SH-SY5Y (cell line): ENCODE measurements at regions not wholly inside any gene's neighbourhood (a gene's known extent, or its start where the extent isn't known, plus 50 kb on each side); places are given as distances from the start of the nearest gene placed in this dataset.

Experiments
- GATA2 ChIP-seq: IDR thresholded peaks from 2 replicates; pipeline ENCODE4 v1.6.1; 2011; ENCODE audit warnings: mild to moderate bottlenecking, low read depth, low read length
- GATA3 ChIP-seq: IDR thresholded peaks from 2 replicates; pipeline ENCODE4 v1.6.1; 2011; ENCODE audit warnings: low read depth, mild to moderate bottlenecking, low read length, moderate library complexity

DNA sequence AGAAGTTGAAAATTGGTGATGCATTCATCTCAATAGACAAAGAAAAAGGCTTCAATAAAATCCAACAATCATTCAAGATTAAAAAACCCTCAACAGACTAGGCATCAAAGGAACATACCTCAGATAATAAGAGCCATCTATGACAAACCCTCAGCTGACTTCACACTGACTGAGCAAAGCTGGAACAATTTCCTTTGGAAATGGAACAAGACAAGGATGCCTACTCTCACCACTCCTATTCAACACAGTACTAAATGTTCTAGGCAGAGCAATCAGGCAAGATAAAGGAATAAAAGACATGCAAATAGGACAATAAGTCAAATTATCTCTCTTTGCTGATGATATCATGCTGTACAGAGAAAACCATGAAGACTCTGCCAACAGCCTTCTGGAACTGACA lies 1188.1 kb downstream of the DTWD2 start:
- TF ChIP-seq GATA2, result no peak
- no peak for TF ChIP-seq GATA3

GRCh38 chr5:117794847-117795246 lies 1193.5 kb downstream of the DTWD2 start:
- TF ChIP-seq GATA3, result no peak
- TF ChIP-seq GATA2, result no peak

- no peak for TF ChIP-seq GATA3
- TF ChIP-seq GATA2, result no peak
Measured at GRCh38 chr5:117793963-117794362, 1194.4 kb downstream of the DTWD2 start.

GRCh38 chr5:117792476-117792875 lies 1195.9 kb downstream of the DTWD2 start:
- no peak for TF ChIP-seq GATA3
- TF ChIP-seq GATA2, result no peak

- no peak for TF ChIP-seq GATA2
- no peak for TF ChIP-seq GATA3
Measured at GRCh38 chr5:117788596-117788995, 1199.8 kb downstream of the DTWD2 start.

- no peak for TF ChIP-seq GATA3
- no peak for TF ChIP-seq GATA2
Measured at GRCh38 chr5:117779171-117779570, 1204.5 kb upstream of the SEMA6A start.

- TF ChIP-seq GATA2 (no peak), GATA3 (no peak)
Measured at GRCh38 chr5:117776977-117777376, 1202.4 kb upstream of the SEMA6A start.

DNA sequence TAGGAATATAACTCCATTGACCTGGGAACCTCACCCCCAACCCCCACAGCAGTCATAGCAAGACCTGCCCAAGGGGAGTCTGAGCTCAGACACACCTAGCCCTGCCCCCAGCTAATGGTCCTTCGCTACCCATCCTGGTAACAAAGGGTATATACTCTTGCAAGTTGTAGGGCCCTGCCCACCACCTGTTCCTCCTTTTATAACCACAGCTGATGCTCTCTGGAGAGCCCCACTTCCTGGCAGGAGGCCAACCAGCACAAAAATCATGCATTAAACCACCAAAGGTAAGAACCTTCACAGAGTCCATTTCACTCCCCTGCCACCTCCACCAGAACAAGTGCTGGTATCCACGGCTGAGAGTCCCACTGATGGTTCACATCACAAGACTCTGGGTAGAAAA lies 1195.3 kb upstream of the SEMA6A start:
- TF ChIP-seq GATA2 (no peak), GATA3 (no peak)

DNA sequence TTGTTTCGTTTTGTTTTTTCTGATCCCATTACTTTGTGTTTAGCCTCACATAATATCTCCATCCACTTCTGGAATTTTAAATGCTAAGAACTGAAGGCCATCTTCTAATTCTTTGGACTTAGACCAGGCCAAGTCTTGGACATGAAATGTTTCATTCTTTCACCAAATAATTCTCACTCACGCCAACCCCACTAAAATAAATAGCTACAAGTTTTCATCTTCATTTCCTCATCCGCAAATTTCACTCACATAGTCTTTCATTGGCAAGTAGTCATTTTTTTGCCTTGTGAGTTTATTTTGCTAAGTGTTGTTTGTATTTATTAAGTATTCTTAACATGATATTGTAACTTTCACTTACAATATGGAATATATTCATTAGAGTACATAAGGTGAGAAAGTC lies 1188.6 kb upstream of the SEMA6A start:
- no peak for TF ChIP-seq GATA3
- TF ChIP-seq GATA2, result no peak

DNA sequence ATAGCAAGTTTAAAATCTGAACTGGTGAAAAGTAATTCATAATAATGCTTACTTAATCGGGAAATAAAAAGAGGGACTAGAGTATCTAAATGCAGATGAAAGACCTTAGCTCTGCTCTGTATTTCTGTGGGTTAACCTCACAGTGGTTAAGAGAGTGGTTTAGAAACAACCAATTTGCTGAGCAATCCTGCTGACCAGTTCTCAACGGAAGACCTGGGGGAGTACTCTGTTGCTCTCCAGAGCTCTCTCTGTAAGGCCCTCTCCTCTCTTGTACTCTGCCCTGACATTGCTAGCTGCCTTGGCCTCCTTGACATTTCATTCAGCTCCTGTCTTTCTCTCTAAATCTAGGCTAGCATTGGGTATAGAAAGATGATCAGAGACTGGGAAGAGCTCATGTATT lies 1186.6 kb upstream of the SEMA6A start:
- no peak for TF ChIP-seq GATA2
- no peak for TF ChIP-seq GATA3

GRCh38 chr5:117759849-117760499 lies 1185.4 kb upstream of the SEMA6A start:
- TF ChIP-seq GATA3 (no peak), GATA2 (no peak)

- TF ChIP-seq GATA3 (no peak), GATA2 (no peak)
Measured at GRCh38 chr5:117752403-117752802, 1177.8 kb upstream of the SEMA6A start.

DNA sequence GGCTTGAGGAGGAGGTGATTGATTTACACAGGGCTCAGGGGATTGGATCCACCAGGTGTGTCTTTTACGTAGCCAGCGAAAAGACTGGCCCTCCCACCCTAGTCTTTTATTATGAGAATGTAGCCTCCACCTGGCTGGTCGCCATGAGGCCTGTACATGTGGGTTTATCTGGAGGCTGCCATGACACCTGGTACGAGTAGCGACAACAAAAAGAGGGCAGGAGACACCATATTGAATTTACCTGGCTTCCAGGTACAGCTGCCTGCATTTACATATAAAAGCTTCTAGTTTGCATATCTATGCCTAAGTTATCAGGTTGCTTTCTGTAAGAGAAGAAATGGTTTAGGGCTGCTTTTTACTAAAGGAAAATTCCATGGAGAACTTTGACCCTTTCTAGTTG lies 1173.7 kb upstream of the SEMA6A start:
- no peak for TF ChIP-seq GATA3
- no peak for TF ChIP-seq GATA2

GRCh38 chr5:117743337-117743736 lies 1168.7 kb upstream of the SEMA6A start:
- TF ChIP-seq GATA3 (no peak), GATA2 (no peak)

- TF ChIP-seq GATA2 (no peak), GATA3 (no peak)
Measured at GRCh38 chr5:117741655-117742206, 1167.1 kb upstream of the SEMA6A start.

DNA sequence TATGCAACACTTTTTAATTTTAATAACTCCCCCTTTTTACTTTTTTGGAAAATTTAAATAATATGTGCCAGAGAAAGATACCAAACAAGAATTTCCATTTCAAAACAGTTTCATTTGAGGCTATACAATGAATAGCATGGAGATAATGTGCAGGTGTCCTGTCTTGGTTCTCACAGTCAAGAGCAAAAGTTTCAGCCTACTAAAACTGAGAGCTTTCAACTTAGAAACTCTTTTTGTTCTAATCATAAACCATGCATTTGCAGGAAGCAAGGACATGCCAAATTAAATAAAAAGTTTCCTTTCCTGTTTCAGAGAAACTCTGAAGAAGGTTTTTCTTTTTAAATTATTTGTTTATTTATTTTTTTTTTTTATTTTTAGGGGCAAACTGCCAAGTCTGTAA lies 1165.6 kb upstream of the SEMA6A start:
- TF ChIP-seq GATA3, result no peak
- no peak for TF ChIP-seq GATA2

- no peak for TF ChIP-seq GATA3
- no peak for TF ChIP-seq GATA2
Measured at GRCh38 chr5:117738571-117738970, 1163.9 kb upstream of the SEMA6A start.
